Mesenchymal stem cell (in vitro differentiated cells and primary cell): ENCODE measurements at regions not wholly inside any gene's neighbourhood (a gene's known extent, or its start where the extent isn't known, plus 50 kb on each side); places are given as distances from the start of the nearest gene placed in this dataset.

Experiments
- DNase-seq: peaks from one replicate; pipeline ENCODE4 v3.0.0-alpha.2; 2013
- H2AFZ ChIP-seq: one replicate; pipeline ENCODE4 v1.6.1; 2013; ENCODE audit warnings: low read depth, mild to moderate bottlenecking, control low read depth, inconsistent platforms, low read length, moderate library complexity
- H2AK5ac ChIP-seq: 2 replicates; pipeline ENCODE4 v1.6.1; 2013; ENCODE audit warnings: low read length, moderate library complexity, mild to moderate bottlenecking, inconsistent platforms; ENCODE audit not compliant: severe bottlenecking
- H2BK120ac ChIP-seq: one replicate; pipeline ENCODE4 v1.6.1; 2013; ENCODE audit warnings: low read depth, mild to moderate bottlenecking, inconsistent platforms, low read length, moderate library complexity
- H2BK12ac ChIP-seq, 2 experiments: one replicate each; pipeline ENCODE4 v1.6.1; 2013; ENCODE audit warnings: inconsistent platforms in 2 of 2, low read length in 2 of 2, mild to moderate bottlenecking in 2 of 2, moderate library complexity in 2 of 2, control low read depth in 1 of 2
- H2BK15ac ChIP-seq: one replicate; pipeline ENCODE4 v1.6.1; 2013; ENCODE audit warnings: mild to moderate bottlenecking, low read depth, inconsistent platforms; ENCODE audit not compliant: poor library complexity, severe bottlenecking
- H2BK5ac ChIP-seq: 2 replicates; pipeline ENCODE4 v1.6.1; 2013; ENCODE audit warnings: low read depth, mild to moderate bottlenecking, low read length, control low read depth, inconsistent platforms; ENCODE audit not compliant: poor library complexity, severe bottlenecking
- H3K14ac ChIP-seq, 2 experiments: one replicate each; pipeline ENCODE4 v1.6.1; 2013; ENCODE audit warnings: inconsistent platforms in 2 of 2, low read length in 2 of 2, control low read depth in 1 of 2, mild to moderate bottlenecking in 1 of 2, moderate library complexity in 1 of 2
- H3K18ac ChIP-seq, 2 experiments: one replicate each; pipeline ENCODE4 v1.6.1; 2013; ENCODE audit warnings: inconsistent platforms in 2 of 2, low read length in 2 of 2, control low read depth in 1 of 2, low read depth in 1 of 2, mild to moderate bottlenecking in 1 of 2
- H3K23ac ChIP-seq, 2 experiments: one replicate each; pipeline ENCODE4 v1.6.1; 2013; ENCODE audit warnings: inconsistent platforms in 2 of 2, low read length in 2 of 2, mild to moderate bottlenecking in 2 of 2, moderate library complexity in 2 of 2, control low read depth in 1 of 2
- H3K27ac ChIP-seq: 2 replicates; pipeline ENCODE4 v1.5.1; 2013; ENCODE audit warnings: mild to moderate bottlenecking, moderate library complexity, low read length, control low read depth, inconsistent platforms; ENCODE audit not compliant: poor library complexity, severe bottlenecking
- H3K27me3 ChIP-seq, 2 experiments: 2 replicates each; pipeline versions ENCODE4 v1.6.1 to v1.7.0; 2013; ENCODE audit warnings: low read length in 2 of 2, mild to moderate bottlenecking in 2 of 2, moderate library complexity in 2 of 2, control low read depth in 1 of 2, inconsistent platforms in 1 of 2; ENCODE audit not compliant: control insufficient read depth in 1 of 2, insufficient read depth in 1 of 2
- H3K36me3 ChIP-seq, 2 experiments: 2 replicates each; pipeline versions ENCODE4 v1.6.1 to v1.7.0; 2013; ENCODE audit warnings: low read length in 2 of 2, control low read depth in 1 of 2, inconsistent platforms in 1 of 2, low read depth in 1 of 2, mild to moderate bottlenecking in 1 of 2; ENCODE audit not compliant: insufficient read depth in 2 of 2, control insufficient read depth in 1 of 2
- H3K4ac ChIP-seq, 2 experiments: one replicate each; pipeline ENCODE4 v1.6.1; 2013; ENCODE audit warnings: inconsistent platforms in 2 of 2, low read length in 2 of 2, mild to moderate bottlenecking in 2 of 2, moderate library complexity in 2 of 2, control low read depth in 1 of 2, low read depth in 1 of 2
- H3K4me1 ChIP-seq: 2 replicates; pipeline ENCODE4 v1.6.1; 2013; ENCODE audit warnings: low read depth, low read length, control low read depth; ENCODE audit not compliant: control insufficient read depth, insufficient read depth
- H3K4me2 ChIP-seq: 2 replicates; pipeline ENCODE4 v1.6.1; 2013; ENCODE audit warnings: low read length, mild to moderate bottlenecking, inconsistent platforms; ENCODE audit not compliant: poor library complexity, severe bottlenecking
- H3K4me3 ChIP-seq, 2 experiments: 2 replicates each; pipeline versions ENCODE4 v1.5.1 to v1.7.0; 2013; ENCODE audit warnings: low read length in 2 of 2, mild to moderate bottlenecking in 2 of 2, control low read depth in 1 of 2, low read depth in 1 of 2; ENCODE audit not compliant: insufficient read depth in 1 of 2
- H3K79me1 ChIP-seq: replicated peaks from 2 replicates; pipeline ENCODE4 v1.6.1; 2013; ENCODE audit warnings: mild to moderate bottlenecking, control low read depth, low read length, inconsistent platforms; ENCODE audit not compliant: poor library complexity, severe bottlenecking
- H3K9ac ChIP-seq: 2 replicates; pipeline ENCODE4 v1.7.0; 2013; ENCODE audit warnings: mild to moderate bottlenecking, low read length, moderate library complexity
- H3K9me3 ChIP-seq: 2 replicates; pipeline ENCODE4 v1.7.0; 2013; ENCODE audit warnings: mild to moderate bottlenecking, low read length; ENCODE audit not compliant: control insufficient read depth
- H4K8ac ChIP-seq: one replicate; pipeline ENCODE4 v1.6.1; 2013; ENCODE audit warnings: inconsistent platforms, mild to moderate bottlenecking, low read length, moderate library complexity
- H4K91ac ChIP-seq: one replicate; pipeline ENCODE4 v1.6.1; 2013; ENCODE audit warnings: mild to moderate bottlenecking, low read length, inconsistent platforms
- WGBS: methylation state at CpG from one replicate; pipeline ENCODE4 v1.1.7; 2013; ENCODE audit warnings: mixed read lengths; 5-methylcytosine and 5-hydroxymethylcytosine counted together

- Histone ChIP-seq H2BK12ac (no peak overlapping the region), H2BK5ac (no peak overlapping the region), H3K18ac (no peak overlapping the region), H4K8ac (no peak overlapping the region), H2AK5ac (no peak overlapping the region), H3K4me3 (no peak overlapping the region), H4K91ac (no peak overlapping the region), H3K9ac (no peak overlapping the region), H2BK15ac (no peak overlapping the region), H3K9me3 (peaks cover 9% of the 10 kb centered on the region), H3K14ac (no peak overlapping the region), H3K4ac (no peak overlapping the region), H3K79me1 (no peaks in the 10 kb centered on the region), H2BK120ac (no peak overlapping the region), H3K27me3 (no peaks in the 10 kb centered on the region), H3K4me1 (no peaks in the 10 kb centered on the region), H3K23ac (no peak overlapping the region), H3K27ac (no peak overlapping the region), H2AFZ (no peak overlapping the region), H3K4me2 (no peak overlapping the region), H3K36me3 (no peaks in the 10 kb centered on the region)
- DNase-seq: no peak
- WGBS: 83% methylated on average over 5 of the region's 5 CpGs
These were observed 623.9 kb upstream of the RBFOX1 start for GRCh38 chr16:6708576-6709215.

- H2BK12ac ChIP-seq: no peak overlapping the region
- H3K27ac ChIP-seq: no peak overlapping the region
- no peaks in the 10 kb centered on the region for H3K4me1 ChIP-seq
- no peak overlapping the region for H4K8ac ChIP-seq
- H2BK120ac ChIP-seq: no peak overlapping the region
- no peak overlapping the region for H3K9ac ChIP-seq
- H2AFZ ChIP-seq: no peak overlapping the region
- H3K4me3 ChIP-seq: no peak overlapping the region
- no peak overlapping the region for H3K4ac ChIP-seq
- H3K36me3 ChIP-seq: no peaks in the 10 kb centered on the region
- H3K9me3 ChIP-seq: peaks cover 10% of the 10 kb centered on the region
- H2BK5ac ChIP-seq: no peak overlapping the region
- no peak overlapping the region for H3K18ac ChIP-seq
- H3K79me1 ChIP-seq: no peaks in the 10 kb centered on the region
- H3K23ac ChIP-seq: no peak overlapping the region
- no peak overlapping the region for H3K14ac ChIP-seq
- H2AK5ac ChIP-seq: no peak overlapping the region
- H3K27me3 ChIP-seq: no peaks in the 10 kb centered on the region
- H4K91ac ChIP-seq: no peak overlapping the region
- DNase-seq: no peak
- WGBS: 62% methylated on average over 7 of the region's 7 CpGs
- H2BK15ac ChIP-seq: no peak overlapping the region
- H3K4me2 ChIP-seq: no peak overlapping the region
These were observed 628.2 kb upstream of the RBFOX1 start for GRCh38 chr16:6704306-6704930.

DNA sequence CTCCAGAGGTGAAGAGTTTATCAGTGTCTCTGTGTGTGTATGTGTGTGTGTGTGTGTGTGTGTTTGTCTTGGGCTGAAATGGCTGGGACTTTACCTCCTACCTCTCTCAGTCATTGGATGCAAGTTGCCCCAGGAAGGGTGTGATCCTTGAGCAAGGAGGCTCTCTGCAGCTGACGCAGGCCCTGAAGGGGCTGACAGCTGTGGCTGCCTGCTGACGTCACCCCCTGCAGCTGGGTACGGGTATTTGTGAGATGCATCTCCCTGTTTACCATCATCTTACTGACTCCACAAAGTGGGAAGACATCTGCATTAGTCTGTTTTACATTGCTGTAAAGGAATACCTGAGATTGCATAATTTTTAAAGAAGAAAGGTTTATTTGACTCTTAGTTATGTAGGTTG is 631.5 kb upstream of the RBFOX1 start:
- Histone ChIP-seq H3K14ac (no peak overlapping the region), H2BK15ac (no peak overlapping the region), H3K4me1 (no peaks in the 10 kb centered on the region), H2AFZ (no peak overlapping the region), H2BK5ac (no peak overlapping the region), H3K27me3 (no peaks in the 10 kb centered on the region), H2BK12ac (no peak overlapping the region), H2AK5ac (no peak overlapping the region), H2BK120ac (no peak overlapping the region), H3K9ac (no peak overlapping the region), H3K18ac (no peak overlapping the region), H3K79me1 (no peaks in the 10 kb centered on the region), H3K23ac (no peak overlapping the region), H4K91ac (no peak overlapping the region), H3K4me3 (no peak overlapping the region), H3K9me3 (peaks cover 14% of the 10 kb centered on the region), H4K8ac (no peak overlapping the region), H3K27ac (no peak overlapping the region), H3K4ac (no peak overlapping the region), H3K36me3 (no peaks in the 10 kb centered on the region), H3K4me2 (no peak overlapping the region)
- whole genome bisulfite sequencing: 90% methylated on average over 2 of the region's 3 CpGs
- DNase-seq: no peak

DNA sequence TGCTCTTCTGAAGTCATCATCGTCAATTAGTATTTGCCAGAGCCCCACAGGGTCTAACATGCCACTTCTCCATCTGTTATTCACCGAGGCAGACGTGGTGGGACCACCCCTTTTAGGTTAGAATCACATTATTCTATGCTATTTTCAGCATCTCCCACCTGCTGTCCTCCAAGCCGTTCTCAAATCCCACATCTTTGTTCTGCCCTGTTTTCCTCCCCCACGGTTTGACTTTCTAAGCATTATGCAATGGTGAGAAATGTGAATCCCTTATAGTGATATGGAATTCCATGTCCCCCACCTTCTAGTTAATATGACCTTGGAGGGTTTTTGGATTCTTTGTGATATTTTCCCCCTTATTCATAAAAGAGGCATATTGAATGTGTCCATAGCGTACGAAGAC is 634.1 kb upstream of the RBFOX1 start:
- WGBS: 62% methylated on average over 5 of the region's 7 CpGs
- Histone ChIP-seq H3K14ac (no peak overlapping the region), H3K4ac (no peak overlapping the region), H3K9me3 (peaks cover 11% of the 10 kb centered on the region), H2AFZ (no peak overlapping the region), H3K9ac (no peak overlapping the region), H3K27ac (no peak overlapping the region), H3K36me3 (no peaks in the 10 kb centered on the region), H3K23ac (no peak overlapping the region), H2BK5ac (no peak overlapping the region), H2BK120ac (no peak overlapping the region), H4K91ac (no peak overlapping the region), H2AK5ac (no peak overlapping the region), H3K18ac (no peak overlapping the region), H3K79me1 (no peaks in the 10 kb centered on the region), H3K4me1 (no peaks in the 10 kb centered on the region), H3K4me2 (no peak overlapping the region), H3K27me3 (no peaks in the 10 kb centered on the region), H4K8ac (no peak overlapping the region), H3K4me3 (no peak overlapping the region), H2BK12ac (no peak overlapping the region), H2BK15ac (no peak overlapping the region)
- no peak for DNase-seq
